ENCODE measurements at regions not wholly inside any gene's neighbourhood (a gene's known extent, or its start where the extent isn't known, plus 50 kb on each side); places are given as distances from the start of the nearest gene placed in this dataset.

GRCh38 chr22:49084206-49084605 lies 743.5 kb downstream of the BRD1 start:
- Histone ChIP-seq H3K4me1 (ENCODE audit: control insufficient read depth in 2 of 2, insufficient read depth in 2 of 2, low read length in 2 of 2) (no peaks in the 10 kb centered on the region), H3K79me2 (ENCODE audit: control insufficient read depth, insufficient read depth, low read length) (no peaks in the 10 kb centered on the region), H3K36me3 (replicated peaks in 1 of 2; ENCODE audit: control extremely low read depth in 1 of 2, control insufficient read depth in 1 of 2, extremely low read depth in 1 of 2, insufficient read depth in 2 of 2, low read length in 1 of 2) (no peaks in the 10 kb centered on the region), H3K27me3 (replicated peaks in 1 of 4; ENCODE audit: control extremely low read depth in 1 of 4, control insufficient read depth in 3 of 4, insufficient read depth in 4 of 4, low read length in 3 of 4) (no peaks in the 10 kb centered on the region), H3K9ac (ENCODE audit: low read length) (no peak overlapping the region), H3K27ac (ENCODE audit: low read length in 2 of 2) (no peak overlapping the region), H3K4me2 (replicated peaks; ENCODE audit: low read depth, low read length, poor library complexity, severe bottlenecking) (no peak overlapping the region), H3K9me3 (ENCODE audit: control extremely low read depth in 1 of 3, control insufficient read depth in 2 of 3, insufficient read depth in 1 of 3, low read length in 2 of 3) (no peaks in the 10 kb centered on the region), H2AFZ (ENCODE audit: insufficient read depth, low read depth, low read length, poor library complexity, severe bottlenecking) (no peak overlapping the region), H3K4me3 (ENCODE audit: control extremely low read depth in 1 of 5, extremely low read depth in 1 of 5, insufficient read depth in 1 of 5, low read depth in 2 of 5, low read length in 4 of 5) (no peak overlapping the region), H4K20me1 (ENCODE audit: control insufficient read depth, insufficient read depth, low read length, poor library complexity, severe bottlenecking) (no peaks in the 10 kb centered on the region)
- POLR2A ChIA-PET, result no interaction called here
- ATAC-seq (ENCODE audit: low read depth) (no peak), DNase-seq (no peak)
- Mint-ChIP-seq H3K4me1 (no peaks in the 10 kb centered on the region), H3K4me3 (no peak overlapping the region), H3K27ac (no peak overlapping the region), H3K27me3 (no peaks in the 10 kb centered on the region), H3K9me3 (ENCODE audit: insufficient read depth) (no peaks in the 10 kb centered on the region)
- 70% methylated on average over 8 of the region's 8 CpGs for WGBS (ENCODE audit: insufficient coverage)
- intact Hi-C loops (cut with micrococcal nuclease), result no loop called here
- CTCF ChIA-PET, result no interaction called here
- TF ChIP-seq CTCF (IDR thresholded peaks at IDR 0.05) (no peak), EZH2 (IDR thresholded peaks at IDR 0.05; ENCODE audit: borderline replicate concordance, insufficient read depth, low read depth, low read length, poor library complexity, severe bottlenecking) (no peak)

- WGBS (ENCODE audit: insufficient coverage), result 94% methylated on average over 6 of the region's 8 CpGs
- intact Hi-C loops (cut with micrococcal nuclease), result no loop called here
- TF ChIP-seq EZH2 (IDR thresholded peaks at IDR 0.05; ENCODE audit: borderline replicate concordance, insufficient read depth, low read depth, low read length, poor library complexity, severe bottlenecking), result no peak
- TF ChIP-seq CTCF (IDR thresholded peaks at IDR 0.05), result no peak
These were observed 744.1 kb downstream of the BRD1 start for GRCh38 chr22:49083607-49084006.

More at GRCh38 chr22:49083607-49084006, 744.1 kb downstream of the BRD1 start:
- Mint-ChIP-seq H3K27me3 (no peaks in the 10 kb centered on the region), H3K27ac (no peak overlapping the region), H3K9me3 (ENCODE audit: insufficient read depth) (no peaks in the 10 kb centered on the region), H3K4me1 (no peaks in the 10 kb centered on the region), H3K4me3 (no peak overlapping the region)
- CTCF ChIA-PET, result no interaction called here
- no peak overlapping the region for H3K4me3 ChIP-seq (ENCODE audit: control extremely low read depth in 1 of 5, extremely low read depth in 1 of 5, insufficient read depth in 1 of 5, low read depth in 2 of 5, low read length in 4 of 5)
- no peak overlapping the region for H3K9ac ChIP-seq (ENCODE audit: low read length)
- H3K79me2 ChIP-seq (ENCODE audit: control insufficient read depth, insufficient read depth, low read length), result no peaks in the 10 kb centered on the region
- no peak overlapping the region for H2AFZ ChIP-seq (ENCODE audit: insufficient read depth, low read depth, low read length, poor library complexity, severe bottlenecking)
- H3K36me3 ChIP-seq (replicated peaks in 1 of 2; ENCODE audit: control extremely low read depth in 1 of 2, control insufficient read depth in 1 of 2, extremely low read depth in 1 of 2, insufficient read depth in 2 of 2, low read length in 1 of 2), result no peaks in the 10 kb centered on the region
- H3K9me3 ChIP-seq (ENCODE audit: control extremely low read depth in 1 of 3, control insufficient read depth in 2 of 3, insufficient read depth in 1 of 3, low read length in 2 of 3), result no peaks in the 10 kb centered on the region
- no peak overlapping the region for H3K27ac ChIP-seq (ENCODE audit: low read length in 2 of 2)
- H3K4me2 ChIP-seq (replicated peaks; ENCODE audit: low read depth, low read length, poor library complexity, severe bottlenecking), result no peak overlapping the region
- ATAC-seq (ENCODE audit: low read depth), result no peak
- no peaks in the 10 kb centered on the region for H4K20me1 ChIP-seq (ENCODE audit: control insufficient read depth, insufficient read depth, low read length, poor library complexity, severe bottlenecking)
- H3K4me1 ChIP-seq (ENCODE audit: control insufficient read depth in 2 of 2, insufficient read depth in 2 of 2, low read length in 2 of 2), result no peaks in the 10 kb centered on the region
- H3K27me3 ChIP-seq (replicated peaks in 1 of 4; ENCODE audit: control extremely low read depth in 1 of 4, control insufficient read depth in 3 of 4, insufficient read depth in 4 of 4, low read length in 3 of 4), result no peaks in the 10 kb centered on the region
- no peak for DNase-seq
- POLR2A ChIA-PET, result no interaction called here
